ENCODE measurements at regions not wholly inside any gene's neighbourhood (a gene's known extent, or its start where the extent isn't known, plus 50 kb on each side); places are given as distances from the start of the nearest gene placed in this dataset.

DNA sequence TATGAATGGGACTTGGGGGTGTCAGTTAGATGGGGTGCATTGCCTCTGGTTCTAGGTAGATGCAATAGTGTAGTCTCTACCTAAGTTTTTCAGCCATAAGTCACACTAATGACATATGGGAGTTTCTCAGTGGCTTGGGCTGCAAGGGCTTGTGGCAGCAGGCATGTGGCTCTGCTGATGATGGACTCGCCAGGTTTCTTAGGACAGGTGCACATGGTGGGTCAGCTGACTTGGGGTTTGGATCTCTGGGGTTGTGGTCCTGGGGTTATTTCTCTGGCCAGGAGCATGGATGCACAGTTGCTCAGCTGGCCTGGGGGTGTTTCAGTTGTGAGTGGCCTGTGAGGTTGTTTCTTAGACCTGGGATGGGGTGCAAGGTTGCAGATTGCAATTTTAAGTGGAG is 120.0 kb upstream of the DCBLD2 start:
- no peak for TF ChIP-seq EZH2phosphoT487 (IDR thresholded peaks at IDR 0.05)
- no peak for TF ChIP-seq EZH2 (IDR thresholded peaks at IDR 0.05)

Data from neural progenitor cell (in vitro differentiated cells).